GM12878 (cell line): ENCODE measurements at regions not wholly inside any gene's neighbourhood (a gene's known extent, or its start where the extent isn't known, plus 50 kb on each side); places are given as distances from the start of the nearest gene placed in this dataset.

Source experiments
- ATAC-seq: fragments of 200-7000 bp; cut with Tn5 transposase; 3 replicates; pipeline ENCODE4 v1.9.1; 2020; ENCODE audit warnings: mild to moderate bottlenecking, moderate library complexity
- BruUV-seq: library from RNA; stranded (reverse); fragments of 400-500 nt; replicated peaks from 2 replicates; lab custom pipeline; 2021; lab: Mats Ljungman, UMichigan
- CTCF ChIA-PET: fragments of 300-600 bp; sonication (Branson Sonifier 250); formaldehyde crosslinking; extraction: SDS; loops from one replicate; lab custom pipeline; 2021; ENCODE audit warnings: inconsistent platforms; lab: Yijun Ruan, JAX
- POLR2A ChIA-PET: fragments of 350-600 bp; formaldehyde crosslinking; extraction: SDS; loops from one replicate; lab custom pipeline; 2021; ENCODE audit warnings: inconsistent platforms; lab: Charles Lee
- RAD21 ChIA-PET: fragments of 300-600 bp; sonication (Branson Sonifier 250); formaldehyde crosslinking; loops from one replicate; lab custom pipeline; 2023; ENCODE audit warnings: antibody characterized with exemption; ENCODE audit not compliant: unreplicated experiment; lab: Charles Lee
- SMC1A ChIA-PET: fragments of 300-600 bp; sonication (Branson Sonifier 250); formaldehyde crosslinking; loops from one replicate; lab custom pipeline; 2023; ENCODE audit not compliant: unreplicated experiment, uncharacterized antibody; lab: Charles Lee
- DNase-seq: peaks from one replicate; pipeline ENCODE4 v3.0.0-alpha.2; 2011; ENCODE audit warnings: low read depth, low spot score
- FAIRE-seq: peaks from 3 replicates; lab custom pipeline; 2011; peaks lifted over from hg19 to GRCh38; lab: Jason Lieb, UNC
- H2AFZ ChIP-seq: 2 replicates; pipeline ENCODE4 v1.6.0; 2011; ENCODE audit warnings: low read depth, low read length, control low read depth; ENCODE audit not compliant: control insufficient read depth
- H3K27ac ChIP-seq: 2 replicates; pipeline ENCODE4 v1.5.1; 2011; ENCODE audit warnings: control low read depth; ENCODE audit not compliant: control insufficient read depth, insufficient read depth
- H3K27me3 ChIP-seq, 2 experiments: replicated peaks in 1 of 2; 2 replicates each; pipeline versions ENCODE4 v1.6.0 to v1.6.1; 2011; ENCODE audit warnings: low read length in 1 of 2; ENCODE audit not compliant: control insufficient read depth in 2 of 2, insufficient read depth in 2 of 2
- H3K36me3 ChIP-seq, 2 experiments: 2 replicates each; pipeline ENCODE4 v1.5.1; 2011; ENCODE audit warnings: low read length in 1 of 2; ENCODE audit not compliant: control insufficient read depth in 2 of 2, insufficient read depth in 2 of 2
- H3K4me1 ChIP-seq: 2 replicates; pipeline ENCODE4 v1.6.1; 2011; ENCODE audit warnings: mild to moderate bottlenecking, low read length, moderate library complexity, mixed read lengths; ENCODE audit not compliant: control insufficient read depth, insufficient read depth
- H3K4me2 ChIP-seq: 2 replicates; pipeline ENCODE4 v1.6.0; 2011; ENCODE audit warnings: control low read depth; ENCODE audit not compliant: control insufficient read depth, insufficient read depth
- H3K4me3 ChIP-seq: fragments of 200-600 bp; sonication (generic); 2 replicates; pipeline ENCODE4 v1.5.1; 2016
- H3K79me2 ChIP-seq: 2 replicates; pipeline ENCODE4 v1.6.0; 2011; ENCODE audit warnings: low read length; ENCODE audit not compliant: control insufficient read depth, insufficient read depth
- H3K9ac ChIP-seq: 2 replicates; pipeline ENCODE4 v1.8.0; 2011; ENCODE audit warnings: low read length, control low read depth, mixed read lengths; ENCODE audit not compliant: control insufficient read depth, insufficient read depth
- H3K9me3 ChIP-seq: replicated peaks from 3 replicates; pipeline ENCODE4 v1.5.1; 2011; ENCODE audit warnings: mild to moderate bottlenecking, low read length; ENCODE audit not compliant: control insufficient read depth, insufficient read depth
- H4K20me1 ChIP-seq: 2 replicates; pipeline ENCODE4 v1.6.0; 2011; ENCODE audit not compliant: control insufficient read depth, insufficient read depth
- CHD4 ChIP-seq: fragments of 200-600 bp; sonication (generic); IDR thresholded peaks from 2 replicates; pipeline ENCODE4 v1.6.1; 2016; ENCODE audit warnings: mild to moderate bottlenecking
- ETV6 ChIP-seq, 2 experiments: fragments of 450-650 bp in 1 of 2; IDR thresholded peaks in 1 of 2; conservative IDR thresholded peaks in 1 of 2; 2 replicates each; pipeline ENCODE4 v1.6.1; 2014; ENCODE audit warnings: antibody characterized with exemption in 1 of 2, borderline replicate concordance in 1 of 2, low read depth in 1 of 2, mild to moderate bottlenecking in 1 of 2, moderate library complexity in 1 of 2
- HDGF ChIP-seq: fragments of 450-650 bp; IDR thresholded peaks from 2 replicates; pipeline ENCODE4 v1.6.1; 2016; ENCODE audit warnings: antibody characterized with exemption
- JUNB ChIP-seq: IDR thresholded peaks from 2 replicates; pipeline ENCODE4 v1.6.1; 2016; ENCODE audit warnings: antibody characterized with exemption, mild to moderate bottlenecking
- NFXL1 ChIP-seq: fragments of 450-650 bp; IDR thresholded peaks from 2 replicates; pipeline ENCODE4 v1.6.1; 2017; ENCODE audit warnings: antibody characterized with exemption, mild to moderate bottlenecking, borderline replicate concordance
- NFYB ChIP-seq: IDR thresholded peaks from 2 replicates; pipeline ENCODE4 v1.6.1; 2011; ENCODE audit warnings: low read depth, mild to moderate bottlenecking, low read length, improper control_type of control experiment, moderate library complexity; ENCODE audit not compliant: insufficient read depth
- NR2C2 ChIP-seq: IDR thresholded peaks from 2 replicates; pipeline ENCODE4 v1.6.1; 2011; ENCODE audit warnings: borderline replicate concordance, low read depth; ENCODE audit not compliant: control insufficient read depth, insufficient read length
- SMC3 ChIP-seq: IDR thresholded peaks from 2 replicates; pipeline ENCODE4 v1.6.1; 2011; ENCODE audit warnings: low read length, improper control_type of control experiment, borderline replicate concordance
- WRNIP1 ChIP-seq: IDR thresholded peaks from 2 replicates; pipeline ENCODE4 v1.6.1; 2011; ENCODE audit warnings: low read depth, low read length, improper control_type of control experiment, borderline replicate concordance
- ZNF274 ChIP-seq: IDR thresholded peaks from one replicate; pipeline ENCODE4 v1.8.0; 2011; ENCODE audit not compliant: insufficient read length, insufficient read depth
- WGBS: methylation state at CpG from one replicate; pipeline ENCODE4 v1.1.6; 2016; ENCODE audit warnings: low lambda C conversion rate; ENCODE audit not compliant: insufficient replicate concordance, insufficient coverage; ENCODE audit errors: missing lambda C conversion rate; 5-methylcytosine and 5-hydroxymethylcytosine counted together
- in situ Hi-C: fragments of 300-500 bp; cut with MboI; formaldehyde crosslinking; loops from 9 replicates; pipeline ENCODE4 v1.14.3; 2018; ENCODE audit warnings: mixed read lengths
- intact Hi-C: fragments of 100-400 bp; cut with micrococcal nuclease; formaldehyde crosslinking; loops from one replicate; pipeline ENCODE4 v1.14.2; 2022; ENCODE audit not compliant: unreplicated experiment
- TF ChIP-seq, protein P1 (sequence below): fragments of 450-650 bp; formaldehyde crosslinking; IDR thresholded peaks from 2 replicates; pipeline ENCODE4 v1.4.0; 2020; ENCODE audit warnings: mild to moderate bottlenecking, moderate library complexity
- TF ChIP-seq, protein P2 (sequence below): fragments of 450-650 bp; formaldehyde crosslinking; IDR thresholded peaks from 2 replicates; pipeline ENCODE4 v1.5.0; 2022; ENCODE audit warnings: mild to moderate bottlenecking, missing genetic modification characterization

DNA sequence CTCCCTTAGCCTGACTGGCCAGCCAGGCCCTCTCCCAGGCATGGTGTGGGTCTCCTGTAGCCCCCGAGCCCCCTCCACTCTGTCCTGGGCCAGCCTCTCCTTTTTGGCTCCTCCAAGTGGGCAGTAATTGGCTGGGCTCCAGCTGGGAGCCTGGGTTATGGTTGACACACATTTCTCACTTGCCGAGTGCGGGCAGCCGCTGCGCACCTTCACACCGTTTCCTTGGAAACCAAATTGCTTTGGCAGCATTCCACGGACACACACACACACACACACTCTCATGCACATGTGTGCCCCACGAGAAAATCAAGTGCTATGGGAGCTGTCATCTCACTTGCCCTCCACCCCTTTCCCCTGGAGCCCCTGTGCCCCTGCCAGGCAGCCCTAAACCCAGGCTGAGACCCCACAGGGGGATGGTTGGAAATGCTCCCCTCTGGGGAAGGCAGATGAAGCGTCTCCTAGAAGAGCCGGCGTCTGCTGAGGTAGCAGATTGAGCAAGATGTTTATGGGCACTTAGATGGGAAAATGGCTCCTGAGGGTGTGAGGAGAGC is 402.7 kb upstream of the TNRC6C start:
- CTCF ChIA-PET: interaction anchor here (0.6 kb wide), 1 partner anchor 14 kb away, joined by 3 read pairs; no protein-coding TSS in a partner anchor
- POLR2A ChIA-PET: interaction anchor here (0.5 kb wide), 1 partner anchor 219 kb away, joined by 3 read pairs; no protein-coding TSS in a partner anchor
- no peaks in the 10 kb centered on the region for H3K36me3 ChIP-seq
- DNase-seq: no peak
- BruUV-seq: no TSS peak
- no peak for TF ChIP-seq ZNF274
- TF ChIP-seq NR2C2: no peak
- TF ChIP-seq JUNB: no peak
- no peak for TF ChIP-seq WRNIP1
- TF ChIP-seq HDGF: no peak
- TF ChIP-seq NFYB: no peak
- TF ChIP-seq, protein P1, sequence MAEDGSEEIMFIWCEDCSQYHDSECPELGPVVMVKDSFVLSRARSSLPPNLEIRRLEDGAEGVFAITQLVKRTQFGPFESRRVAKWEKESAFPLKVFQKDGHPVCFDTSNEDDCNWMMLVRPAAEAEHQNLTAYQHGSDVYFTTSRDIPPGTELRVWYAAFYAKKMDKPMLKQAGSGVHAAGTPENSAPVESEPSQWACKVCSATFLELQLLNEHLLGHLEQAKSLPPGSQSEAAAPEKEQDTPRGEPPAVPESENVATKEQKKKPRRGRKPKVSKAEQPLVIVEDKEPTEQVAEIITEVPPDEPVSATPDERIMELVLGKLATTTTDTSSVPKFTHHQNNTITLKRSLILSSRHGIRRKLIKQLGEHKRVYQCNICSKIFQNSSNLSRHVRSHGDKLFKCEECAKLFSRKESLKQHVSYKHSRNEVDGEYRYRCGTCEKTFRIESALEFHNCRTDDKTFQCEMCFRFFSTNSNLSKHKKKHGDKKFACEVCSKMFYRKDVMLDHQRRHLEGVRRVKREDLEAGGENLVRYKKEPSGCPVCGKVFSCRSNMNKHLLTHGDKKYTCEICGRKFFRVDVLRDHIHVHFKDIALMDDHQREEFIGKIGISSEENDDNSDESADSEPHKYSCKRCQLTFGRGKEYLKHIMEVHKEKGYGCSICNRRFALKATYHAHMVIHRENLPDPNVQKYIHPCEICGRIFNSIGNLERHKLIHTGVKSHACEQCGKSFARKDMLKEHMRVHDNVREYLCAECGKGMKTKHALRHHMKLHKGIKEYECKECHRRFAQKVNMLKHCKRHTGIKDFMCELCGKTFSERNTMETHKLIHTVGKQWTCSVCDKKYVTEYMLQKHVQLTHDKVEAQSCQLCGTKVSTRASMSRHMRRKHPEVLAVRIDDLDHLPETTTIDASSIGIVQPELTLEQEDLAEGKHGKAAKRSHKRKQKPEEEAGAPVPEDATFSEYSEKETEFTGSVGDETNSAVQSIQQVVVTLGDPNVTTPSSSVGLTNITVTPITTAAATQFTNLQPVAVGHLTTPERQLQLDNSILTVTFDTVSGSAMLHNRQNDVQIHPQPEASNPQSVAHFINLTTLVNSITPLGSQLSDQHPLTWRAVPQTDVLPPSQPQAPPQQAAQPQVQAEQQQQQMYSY: no peak
- TF ChIP-seq, protein P2, sequence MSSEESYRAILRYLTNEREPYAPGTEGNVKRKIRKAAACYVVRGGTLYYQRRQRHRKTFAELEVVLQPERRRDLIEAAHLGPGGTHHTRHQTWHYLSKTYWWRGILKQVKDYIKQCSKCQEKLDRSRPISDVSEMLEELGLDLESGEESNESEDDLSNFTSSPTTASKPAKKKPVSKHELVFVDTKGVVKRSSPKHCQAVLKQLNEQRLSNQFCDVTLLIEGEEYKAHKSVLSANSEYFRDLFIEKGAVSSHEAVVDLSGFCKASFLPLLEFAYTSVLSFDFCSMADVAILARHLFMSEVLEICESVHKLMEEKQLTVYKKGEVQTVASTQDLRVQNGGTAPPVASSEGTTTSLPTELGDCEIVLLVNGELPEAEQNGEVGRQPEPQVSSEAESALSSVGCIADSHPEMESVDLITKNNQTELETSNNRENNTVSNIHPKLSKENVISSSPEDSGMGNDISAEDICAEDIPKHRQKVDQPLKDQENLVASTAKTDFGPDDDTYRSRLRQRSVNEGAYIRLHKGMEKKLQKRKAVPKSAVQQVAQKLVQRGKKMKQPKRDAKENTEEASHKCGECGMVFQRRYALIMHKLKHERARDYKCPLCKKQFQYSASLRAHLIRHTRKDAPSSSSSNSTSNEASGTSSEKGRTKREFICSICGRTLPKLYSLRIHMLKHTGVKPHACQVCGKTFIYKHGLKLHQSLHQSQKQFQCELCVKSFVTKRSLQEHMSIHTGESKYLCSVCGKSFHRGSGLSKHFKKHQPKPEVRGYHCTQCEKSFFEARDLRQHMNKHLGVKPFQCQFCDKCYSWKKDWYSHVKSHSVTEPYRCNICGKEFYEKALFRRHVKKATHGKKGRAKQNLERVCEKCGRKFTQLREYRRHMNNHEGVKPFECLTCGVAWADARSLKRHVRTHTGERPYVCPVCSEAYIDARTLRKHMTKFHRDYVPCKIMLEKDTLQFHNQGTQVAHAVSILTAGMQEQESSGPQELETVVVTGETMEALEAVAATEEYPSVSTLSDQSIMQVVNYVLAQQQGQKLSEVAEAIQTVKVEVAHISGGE (CRISPR knock-in tag): no peak
- TF ChIP-seq CHD4: no peak
- no peak for TF ChIP-seq NFXL1
- TF ChIP-seq ETV6 (conservative IDR thresholded peaks at IDR 0.05 in 1 of 2, IDR thresholded peaks at IDR 0.05 in 1 of 2; ENCODE audit: borderline replicate concordance in 1 of 2, low read depth in 1 of 2): no peak
- no peak for TF ChIP-seq SMC3
- TF ChIP-seq, all 136 proteins: peak for 0
- Histone ChIP-seq H3K27me3 (peaks cover 0 to 7% of the 10 kb centered on the region in 2 experiments; a peak in 3 of 4 replicates), H3K4me1 (no peaks in the 10 kb centered on the region), H3K79me2 (no peaks in the 10 kb centered on the region), H3K9me3 (no peaks in the 10 kb centered on the region), H3K27ac (no peak overlapping the region), H2AFZ (no peak overlapping the region), H3K9ac (no peak overlapping the region), H4K20me1 (no peaks in the 10 kb centered on the region), H3K4me2 (no peak overlapping the region), H3K4me3 (no peak overlapping the region)
- 36% methylated on average over 11 of the region's 11 CpGs for WGBS
- in situ Hi-C loops (no loop called here), intact Hi-C loops (no loop called here)
- RAD21 ChIA-PET: no interaction called here
- ATAC-seq (no peak), FAIRE-seq (no peak)
- SMC1A ChIA-PET: no interaction called here
